ENCODE measurements at regions not wholly inside any gene's neighbourhood (a gene's known extent, or its start where the extent isn't known, plus 50 kb on each side); places are given as distances from the start of the nearest gene placed in this dataset.

DNA sequence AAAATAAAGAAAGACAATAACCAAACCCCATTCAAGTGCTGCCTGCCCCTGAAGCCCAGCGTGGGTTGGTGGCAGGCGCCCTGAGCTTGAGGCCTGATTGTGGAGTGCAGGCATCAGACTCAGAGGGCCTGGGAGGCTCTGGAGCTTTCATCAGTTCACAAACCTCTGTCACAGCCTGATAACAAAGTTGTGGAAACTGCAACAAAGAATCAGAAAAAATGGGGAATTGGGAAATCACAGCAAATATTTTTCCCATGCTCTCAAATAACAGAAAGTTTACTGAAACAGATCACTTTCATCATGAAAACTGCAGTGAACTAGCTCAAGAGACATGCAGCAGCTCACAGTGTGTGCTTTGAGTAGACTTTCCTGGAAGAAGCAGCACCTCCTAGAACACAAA lies 793.6 kb downstream of the UQCRFS1 start:
- TF ChIP-seq, protein P1, sequence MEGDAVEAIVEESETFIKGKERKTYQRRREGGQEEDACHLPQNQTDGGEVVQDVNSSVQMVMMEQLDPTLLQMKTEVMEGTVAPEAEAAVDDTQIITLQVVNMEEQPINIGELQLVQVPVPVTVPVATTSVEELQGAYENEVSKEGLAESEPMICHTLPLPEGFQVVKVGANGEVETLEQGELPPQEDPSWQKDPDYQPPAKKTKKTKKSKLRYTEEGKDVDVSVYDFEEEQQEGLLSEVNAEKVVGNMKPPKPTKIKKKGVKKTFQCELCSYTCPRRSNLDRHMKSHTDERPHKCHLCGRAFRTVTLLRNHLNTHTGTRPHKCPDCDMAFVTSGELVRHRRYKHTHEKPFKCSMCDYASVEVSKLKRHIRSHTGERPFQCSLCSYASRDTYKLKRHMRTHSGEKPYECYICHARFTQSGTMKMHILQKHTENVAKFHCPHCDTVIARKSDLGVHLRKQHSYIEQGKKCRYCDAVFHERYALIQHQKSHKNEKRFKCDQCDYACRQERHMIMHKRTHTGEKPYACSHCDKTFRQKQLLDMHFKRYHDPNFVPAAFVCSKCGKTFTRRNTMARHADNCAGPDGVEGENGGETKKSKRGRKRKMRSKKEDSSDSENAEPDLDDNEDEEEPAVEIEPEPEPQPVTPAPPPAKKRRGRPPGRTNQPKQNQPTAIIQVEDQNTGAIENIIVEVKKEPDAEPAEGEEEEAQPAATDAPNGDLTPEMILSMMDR (IDR thresholded peaks at IDR 0.05) = no peak
- no peak for TF ChIP-seq POLR2A (IDR thresholded peaks at IDR 0.05)
